ENCODE measurements at regions not wholly inside any gene's neighbourhood (a gene's known extent, or its start where the extent isn't known, plus 50 kb on each side); places are given as distances from the start of the nearest gene placed in this dataset.

- 76% methylated on average over 2 of the region's 2 CpGs for WGBS (ENCODE audit: missing lambda C conversion rate)
- POLR2A ChIA-PET, result no interaction called here
- no peaks in the 10 kb centered on the region for H3K9me3 ChIP-seq
- CTCF ChIA-PET, result no interaction called here
- no peak overlapping the region for H3K4me2 ChIP-seq
- TF ChIP-seq MAFK (IDR thresholded peaks at IDR 0.05; ENCODE audit: partially characterized antibody), result no peak
- no peak for TF ChIP-seq RAD21 (conservative IDR thresholded peaks at IDR 0.05 in 1 of 2, IDR thresholded peaks at IDR 0.05 in 1 of 2)
- TF ChIP-seq BCL3 (IDR thresholded peaks at IDR 0.05), result no peak
- TF ChIP-seq MAX (IDR thresholded peaks at IDR 0.05), result no peak
- no peak for TF ChIP-seq PBX3 (IDR thresholded peaks at IDR 0.05)
- no peak for TF ChIP-seq HEYL (CRISPR knock-in tag; IDR thresholded peaks at IDR 0.05)
- TF ChIP-seq POLR2AphosphoS2 (conservative IDR thresholded peaks at IDR 0.05; ENCODE audit: low read length), result no peak
- no peak for TF ChIP-seq NPAS2 (CRISPR knock-in tag; IDR thresholded peaks at IDR 0.05; ENCODE audit: borderline replicate concordance)
- H3K4me3 ChIP-seq, result no peak overlapping the region
- H3K27ac ChIP-seq, result no peak overlapping the region
- DNase-seq (ENCODE audit: low read depth in 1 of 2, low spot score in 1 of 2), result no peak
- peaks cover 8% of the 10 kb centered on the region; the same call in 1 of the 3 replicates for H3K4me1 ChIP-seq
- no peak for FAIRE-seq
- no peak for ATAC-seq
These were observed 224.8 kb upstream of the ATP10A start for GRCh38 chr15:26087881-26088280.

GRCh38 chr15:26087395-26087794 lies 224.3 kb upstream of the ATP10A start:
- Histone ChIP-seq H3K4me2 (no peak overlapping the region), H3K9me3 (no peaks in the 10 kb centered on the region), H3K4me3 (no peak overlapping the region), H3K27ac (no peak overlapping the region), H3K4me1 (peaks cover 8% of the 10 kb centered on the region; the same call in 1 of the 3 replicates)
- DNase-seq (ENCODE audit: low read depth in 1 of 2, low spot score in 1 of 2) (no peak), ATAC-seq (no peak), FAIRE-seq (no peak)
- 35% methylated on average over 4 of the region's 4 CpGs for WGBS (ENCODE audit: missing lambda C conversion rate)
- ChIA-PET POLR2A (no interaction called here), CTCF (no interaction called here)
- TF ChIP-seq BCL3 (IDR thresholded peaks at IDR 0.05) (no peak), CBX2 (IDR thresholded peaks at IDR 0.05; ENCODE audit: borderline replicate concordance, low read depth) (no peak), FOSL2 (IDR thresholded peaks at IDR 0.05) (no peak), FOSL2 (CRISPR knock-in tag; IDR thresholded peaks at IDR 0.05) (no peak), CEBPB (IDR thresholded peaks at IDR 0.05) (no peak), ZFP36 (IDR thresholded peaks at IDR 0.05; ENCODE audit: borderline replicate concordance, partially characterized antibody) (no peak), ATOH8 (CRISPR knock-in tag; IDR thresholded peaks at IDR 0.05; ENCODE audit: low read depth) (no peak), FOXS1 (CRISPR knock-in tag; IDR thresholded peaks at IDR 0.05) (no peak), ZNF302 (CRISPR knock-in tag; IDR thresholded peaks at IDR 0.05) (no peak), KDM5A (IDR thresholded peaks at IDR 0.05) (no peak), POLR2AphosphoS2 (conservative IDR thresholded peaks at IDR 0.05; ENCODE audit: low read length) (no peak), TP53 (CRISPR knock-in tag; IDR thresholded peaks at IDR 0.05) (no peak), CTCF (IDR thresholded peaks at IDR 0.05) (no peak), POLR2A (IDR thresholded peaks at IDR 0.05; ENCODE audit: low read length) (no peak), MAFK (IDR thresholded peaks at IDR 0.05; ENCODE audit: partially characterized antibody) (no peak)

All from A549 (cell line).